GM19328 (cell line): ENCODE measurements at regions not wholly inside any gene's neighbourhood (a gene's known extent, or its start where the extent isn't known, plus 50 kb on each side); places are given as distances from the start of the nearest gene placed in this dataset.

Experiments
- ATAC-seq: cut with Tn5 transposase; IDR thresholded peaks from one replicate; pipeline ENCODE4 v1.9.1; 2021; ENCODE audit warnings: mild to moderate bottlenecking, moderate library complexity; ENCODE audit not compliant: unreplicated experiment

DNA sequence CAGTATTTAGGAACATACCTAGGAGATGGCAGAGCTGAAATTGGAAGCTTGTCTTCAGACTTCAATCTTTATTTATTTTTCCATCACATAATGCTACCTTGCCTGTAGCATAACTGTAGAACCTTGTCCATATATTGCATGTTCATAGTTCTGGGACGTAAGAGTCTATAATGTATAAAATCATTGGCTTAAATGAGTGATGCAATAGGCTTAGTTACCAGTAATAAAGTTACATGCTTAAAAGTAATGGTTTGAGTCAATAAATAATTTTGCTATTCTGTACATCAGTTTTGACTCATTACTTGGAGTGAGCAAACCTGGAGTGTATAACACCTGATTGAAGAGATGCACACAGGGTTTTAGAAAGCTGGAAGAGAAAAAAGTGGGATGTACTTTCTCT is 229.3 kb downstream of the CDCA7 start:
- no peak for ATAC-seq

DNA sequence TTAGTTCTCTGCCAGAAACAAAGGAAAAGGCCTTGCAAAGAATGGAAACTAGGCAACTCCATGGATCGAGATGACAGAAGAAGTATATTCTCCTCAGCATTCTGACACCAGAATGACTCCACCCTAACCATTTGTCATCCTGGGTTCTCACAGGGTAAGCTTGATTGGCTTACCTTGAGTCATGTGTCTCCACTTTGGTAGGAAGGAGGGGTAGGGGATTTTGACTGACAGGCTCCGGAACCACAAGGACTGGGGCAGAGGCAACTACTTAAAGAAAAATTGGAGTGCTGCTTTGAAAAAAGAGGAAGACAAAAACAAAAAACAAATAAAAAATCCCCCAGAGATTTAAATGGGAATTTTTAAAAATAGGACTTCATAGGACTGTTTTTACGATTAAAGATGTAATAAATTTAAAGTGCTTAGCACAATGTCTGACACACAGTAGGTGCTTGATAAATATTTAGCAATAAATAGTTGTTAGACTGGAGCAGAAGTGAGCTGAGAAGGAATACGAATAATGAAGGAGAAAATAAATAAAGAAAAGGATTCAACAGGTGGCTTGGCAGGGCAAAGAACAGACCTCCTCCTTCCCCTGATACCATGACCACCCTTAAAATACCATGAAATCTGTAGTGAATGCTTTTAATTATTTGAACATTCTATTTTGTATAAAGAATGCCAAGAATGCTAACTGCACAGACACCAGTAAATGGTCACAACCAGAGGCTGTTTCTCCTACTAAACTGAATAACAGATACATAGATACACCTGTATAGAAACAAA is 230.2 kb downstream of the CDCA7 start:
- no peak for ATAC-seq

DNA sequence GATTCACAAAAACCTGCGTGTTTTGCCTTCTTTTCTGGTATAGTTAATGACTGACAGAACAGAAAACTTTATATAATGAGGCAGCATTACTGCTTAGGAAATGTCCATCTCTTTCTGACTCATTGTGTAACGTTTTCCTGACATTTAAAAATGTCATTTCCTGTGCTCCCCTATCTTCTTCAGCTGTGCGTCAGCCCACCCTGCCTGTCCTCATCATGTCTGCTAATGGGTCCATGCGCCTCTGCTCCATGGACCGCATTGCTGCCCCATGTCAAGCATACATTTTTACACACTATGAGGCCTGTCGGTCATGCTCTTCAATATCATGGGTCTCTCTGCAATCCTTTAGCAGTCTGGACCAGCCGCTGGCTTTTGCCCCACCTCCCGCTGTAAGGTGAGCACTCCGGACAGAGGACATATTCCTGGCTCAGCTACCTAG is 234.3 kb downstream of the CDCA7 start:
- ATAC-seq, result no peak

DNA sequence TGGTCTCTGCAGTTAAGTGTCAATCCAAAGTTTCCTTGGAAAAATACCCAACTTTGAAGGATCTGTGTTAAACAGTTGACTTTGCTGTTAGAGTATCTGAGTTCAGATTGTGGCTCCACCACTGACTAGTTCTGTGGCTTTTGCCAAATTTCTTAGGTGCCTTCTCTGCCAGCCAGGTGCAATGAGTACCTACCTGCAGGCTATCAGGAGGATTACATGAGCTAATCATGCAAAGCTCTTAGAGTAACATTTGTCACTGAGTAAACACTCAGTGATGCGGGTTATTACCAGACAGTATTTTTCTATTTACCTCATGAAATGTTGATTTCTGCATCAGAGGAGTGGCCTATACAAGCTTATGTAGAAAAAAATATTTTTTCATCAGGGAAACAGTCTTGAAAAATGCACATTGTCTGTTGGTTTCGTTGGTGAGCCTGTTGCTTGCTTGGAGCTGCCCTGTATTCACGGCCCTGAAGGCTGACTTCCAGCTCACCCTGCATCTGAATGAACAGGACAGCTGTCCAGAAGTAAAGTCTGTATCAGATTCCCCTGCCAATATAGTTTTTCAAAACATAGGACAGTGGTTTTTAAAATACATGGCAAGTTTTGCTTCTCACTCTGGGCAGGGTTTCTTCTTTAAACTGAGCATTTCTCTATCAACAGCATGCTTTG is 235.1 kb downstream of the CDCA7 start:
- ATAC-seq, result no peak

DNA sequence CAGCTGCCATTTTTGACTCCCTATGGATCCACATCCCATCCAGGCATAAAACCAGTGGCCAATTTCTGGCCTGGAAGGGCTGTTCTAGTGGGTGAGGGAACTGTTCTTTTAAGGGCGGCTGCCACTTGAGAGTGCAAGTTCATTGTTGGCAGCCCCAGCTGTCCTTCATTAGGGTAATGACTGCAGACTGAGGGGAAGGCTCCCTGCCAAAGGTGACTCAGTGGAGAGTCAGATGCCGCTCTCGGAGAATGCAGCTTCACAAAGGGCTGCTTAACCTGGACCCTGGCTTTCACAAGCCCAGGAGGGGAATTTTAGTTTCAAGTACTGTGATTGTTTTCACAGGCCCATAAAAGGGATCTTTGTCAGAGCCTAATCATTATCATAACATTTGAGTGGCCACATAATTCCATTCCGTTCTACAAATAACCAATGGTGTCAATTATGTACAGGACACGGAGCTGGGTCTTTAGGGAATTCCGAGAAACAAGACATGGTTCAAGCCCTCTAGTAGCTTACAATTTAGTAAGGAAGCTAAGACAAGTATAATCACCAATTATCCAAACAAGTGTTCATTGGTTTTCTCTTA is 235.7 kb downstream of the CDCA7 start:
- ATAC-seq, result no peak

GRCh38 chr2:173593109-173593508 is 238.4 kb downstream of the CDCA7 start:
- ATAC-seq, result no peak

DNA sequence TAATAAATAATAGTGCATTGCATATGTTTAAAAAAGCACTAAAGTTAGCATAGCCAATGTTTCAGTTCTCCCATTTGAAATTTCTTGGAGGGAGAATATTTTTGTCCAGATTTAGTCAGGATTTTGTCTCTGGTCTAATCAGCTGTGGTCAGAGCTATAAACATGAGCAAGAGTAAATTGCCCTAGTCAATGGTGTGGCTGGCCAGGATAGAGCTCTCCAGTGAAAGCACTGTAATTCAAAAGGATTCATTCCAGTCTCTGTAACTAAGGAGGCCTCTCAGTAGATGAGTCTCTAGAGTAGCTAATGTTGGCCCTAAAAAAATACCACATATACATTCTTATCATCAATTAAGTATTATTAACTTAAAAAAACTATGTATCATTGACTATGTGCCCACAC is 241.6 kb downstream of the CDCA7 start:
- no peak for ATAC-seq

GRCh38 chr2:173598525-173598924 is 243.9 kb downstream of the CDCA7 start:
- ATAC-seq, result no peak

- no peak for ATAC-seq
These were observed 245.2 kb downstream of the CDCA7 start for GRCh38 chr2:173599821-173600359.

DNA sequence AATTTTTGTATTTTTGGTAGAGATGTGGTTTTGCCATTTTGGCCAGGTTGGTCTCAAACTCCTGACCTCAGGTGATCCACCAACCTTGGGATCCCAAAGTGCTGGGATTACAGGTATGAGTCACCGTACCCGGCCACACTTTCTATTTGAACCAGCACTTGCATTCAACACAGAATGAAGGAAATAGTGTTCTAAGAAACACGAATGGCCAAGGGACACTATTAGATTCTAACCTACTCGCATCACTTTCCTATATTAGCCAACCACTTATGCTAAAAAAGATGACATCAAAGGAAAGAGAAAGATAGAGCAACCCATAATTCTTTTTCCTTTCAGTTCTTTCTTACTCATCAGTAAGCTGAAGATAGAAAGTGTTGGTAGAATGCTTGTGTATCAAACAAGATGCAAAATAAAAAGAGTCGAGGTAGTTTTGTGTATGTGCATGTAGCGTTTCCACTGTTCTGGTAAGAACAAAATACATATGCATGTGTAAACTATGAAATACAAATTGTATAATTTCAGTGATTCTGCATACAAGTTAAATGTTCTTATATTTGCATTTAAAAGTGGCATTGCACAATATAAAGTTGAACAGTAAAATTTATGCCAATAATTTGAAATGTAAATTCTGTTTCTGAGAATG is 247.6 kb downstream of the CDCA7 start:
- ATAC-seq, result no peak

- no peak for ATAC-seq
These were observed 251.3 kb downstream of the CDCA7 start for GRCh38 chr2:173605994-173606393.

DNA sequence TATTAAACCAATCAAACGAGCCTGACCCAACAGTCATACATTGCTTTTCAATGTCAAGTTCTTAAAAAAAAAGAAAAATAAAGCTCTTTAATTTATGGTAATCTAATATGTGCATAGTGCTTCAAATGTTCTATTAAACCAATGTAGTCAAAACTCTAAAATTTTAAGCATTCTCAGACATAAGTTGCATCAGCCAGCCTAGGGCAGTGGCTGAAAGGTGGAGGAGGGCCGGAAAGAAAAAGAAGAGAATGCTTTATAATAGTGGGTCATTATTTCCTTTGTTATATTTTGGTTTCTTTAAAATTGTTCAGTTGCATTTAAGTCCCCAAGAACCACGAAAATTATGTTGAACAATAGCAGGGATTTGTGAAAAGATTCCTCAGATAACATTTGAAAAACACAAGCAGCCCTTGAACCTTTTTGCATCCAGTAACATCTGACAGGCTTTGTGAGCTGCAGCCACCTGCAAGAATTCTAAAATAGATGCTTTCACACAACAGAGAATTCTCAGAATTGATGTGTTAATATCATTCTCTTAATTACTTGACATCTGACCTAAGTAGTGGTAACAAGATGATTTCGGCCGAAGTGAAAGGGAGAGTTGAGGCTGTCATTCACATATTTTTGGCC is 252.1 kb downstream of the CDCA7 start:
- ATAC-seq, result no peak

DNA sequence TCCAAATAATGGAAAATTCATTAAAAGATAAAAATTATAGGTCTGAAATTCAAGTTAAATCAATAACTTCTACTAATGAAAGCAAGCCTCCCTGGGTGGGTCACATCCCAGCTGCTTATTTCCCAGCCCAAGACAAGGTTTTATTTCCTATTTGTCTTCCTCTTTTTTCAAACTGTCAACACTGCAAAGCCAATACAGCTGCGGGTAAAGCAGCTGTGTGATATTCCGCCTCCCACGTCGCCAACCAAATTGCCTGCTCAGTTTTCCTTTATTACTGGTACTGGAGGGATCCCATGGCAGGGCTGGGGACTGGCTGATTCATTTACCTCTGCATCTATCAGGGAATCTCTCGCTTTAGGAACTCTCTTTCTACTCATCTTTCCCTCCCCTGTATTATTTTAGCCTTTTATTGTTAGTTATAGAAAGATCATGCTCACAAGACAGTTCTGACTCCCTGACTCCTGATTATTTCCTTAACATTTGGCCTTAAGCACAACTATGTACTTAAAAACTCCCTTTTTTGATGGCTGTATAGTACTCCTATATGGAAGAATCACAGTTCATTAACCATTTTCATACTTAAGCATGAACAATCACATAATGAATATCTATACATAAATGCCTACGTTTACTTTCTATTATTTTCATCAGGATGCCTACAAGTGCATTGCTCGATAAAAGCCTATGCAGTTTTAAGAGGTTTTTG is 253.1 kb downstream of the CDCA7 start:
- ATAC-seq, result no peak

DNA sequence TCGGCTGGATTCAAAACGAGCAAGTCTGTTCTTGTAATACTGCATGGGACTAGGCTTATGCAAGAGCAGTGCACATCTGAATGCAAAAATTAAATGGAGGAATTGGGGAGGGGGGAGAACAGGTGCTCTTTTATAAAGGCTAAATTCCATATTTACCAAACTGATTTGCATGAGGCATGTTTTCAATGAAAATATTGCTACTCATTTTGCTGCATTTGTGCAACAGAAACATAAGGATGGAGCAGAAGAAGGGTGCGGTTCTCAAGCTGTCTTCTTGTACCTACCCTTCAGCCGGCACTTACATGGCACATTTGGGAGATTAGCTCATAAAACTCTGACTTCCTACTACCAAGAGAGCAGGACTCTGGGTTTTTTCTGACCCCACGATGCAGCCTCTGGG is 256.4 kb downstream of the CDCA7 start:
- no peak for ATAC-seq

- no peak for ATAC-seq
These were observed 257.7 kb downstream of the CDCA7 start for GRCh38 chr2:173612354-173612753.

- ATAC-seq, result no peak
These were observed 258.7 kb downstream of the CDCA7 start for GRCh38 chr2:173613386-173613785.

DNA sequence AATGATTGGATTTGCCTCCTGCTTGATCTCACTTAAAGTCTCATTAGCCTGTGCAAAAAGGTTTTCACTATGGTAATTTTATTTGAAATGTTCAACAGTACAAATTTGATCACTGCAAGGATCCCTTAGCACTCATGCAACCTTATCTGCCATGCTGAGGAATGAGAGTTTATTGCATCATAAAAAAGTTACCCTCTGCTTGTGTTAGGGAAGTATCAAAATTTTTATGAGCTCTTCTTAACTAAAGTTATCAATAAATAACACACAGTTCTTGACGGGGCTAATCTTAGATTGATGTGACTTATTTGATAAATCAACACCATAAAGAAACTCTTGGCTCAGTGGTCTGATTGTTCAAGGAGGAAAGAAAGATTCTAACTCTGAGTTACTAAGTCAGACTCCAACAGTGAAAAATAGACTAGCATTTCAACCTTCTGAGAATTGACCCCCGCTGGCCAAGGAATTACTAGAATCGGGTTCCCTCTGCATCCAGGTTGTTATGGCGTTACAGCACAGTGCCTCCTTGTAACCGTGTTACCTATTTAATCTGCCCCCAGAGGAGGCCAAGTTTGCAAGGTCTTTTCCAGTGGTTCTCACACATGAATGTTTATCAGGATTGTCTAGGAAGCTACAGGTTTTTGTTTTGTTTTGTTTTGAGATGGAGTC is 259.7 kb downstream of the CDCA7 start:
- ATAC-seq, result no peak

DNA sequence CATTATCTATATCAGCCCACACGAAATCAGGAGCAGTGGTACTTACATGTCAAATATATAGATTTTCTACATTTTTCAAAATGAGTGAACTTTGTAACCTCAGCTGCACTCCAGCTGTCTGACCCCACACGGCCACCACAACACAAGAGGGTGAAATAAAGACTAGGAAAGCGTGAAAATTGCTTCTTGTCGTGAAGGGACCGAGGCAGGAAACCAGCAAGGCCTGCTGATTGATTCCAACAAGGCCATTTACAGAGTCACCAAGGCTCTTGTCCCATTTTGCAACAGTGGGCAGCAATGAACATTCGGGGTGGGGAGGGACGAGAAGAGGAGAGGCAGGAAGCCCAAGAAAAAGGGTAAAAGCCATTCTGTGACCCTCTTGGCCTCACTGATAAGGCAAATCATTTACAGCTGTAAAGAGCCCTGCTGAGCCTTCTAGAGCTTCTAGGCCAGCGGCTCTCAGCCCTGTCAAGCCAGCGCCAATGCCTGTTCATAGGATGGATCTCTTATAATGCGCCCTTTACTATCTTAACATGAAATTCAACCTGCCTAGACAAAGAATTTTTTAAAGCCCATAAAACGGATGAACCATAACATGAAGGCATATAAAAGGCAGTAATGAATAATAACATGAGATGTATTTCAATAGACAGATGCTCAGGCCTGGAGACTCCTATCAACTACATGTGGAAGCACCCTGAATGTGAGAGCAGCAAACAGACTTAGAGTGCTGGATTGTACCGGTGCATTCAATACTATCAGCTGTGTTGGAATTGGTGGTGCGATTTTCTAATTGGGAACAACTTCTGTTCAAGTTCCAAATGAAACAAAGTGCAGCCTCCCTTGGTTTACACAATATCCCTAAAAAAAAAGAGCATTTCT is 269.0 kb downstream of the CDCA7 start:
- ATAC-seq, result no peak

- no peak for ATAC-seq
These were observed 270.6 kb downstream of the CDCA7 start for GRCh38 chr2:173625315-173625714.
